Spleen (tissue), 11 donors: ENCODE measurements at regions not wholly inside any gene's neighbourhood (a gene's known extent, or its start where the extent isn't known, plus 50 kb on each side); places are given as distances from the start of the nearest gene placed in this dataset.

ENCODE experiments used
- DNase-seq: peaks from one replicate; pipeline ENCODE4 v3.0.0-alpha.2; 2020
- H3K27ac ChIP-seq, 8 donors: fragments of 200-600 bp; sonication (generic) in 7 of 8; 1 replicate in 4 of 8; 2 replicates in 4 of 8; pipeline versions ENCODE4 v1.5.0 to v1.8.0; 2016 to 2021; ENCODE audit warnings: inconsistent platforms in 4 of 8, mild to moderate bottlenecking in 4 of 8, moderate library complexity in 1 of 8
- H3K27me3 ChIP-seq, 7 donors: fragments of 200-600 bp; sonication (generic) in 6 of 7; replicated peaks in 1 of 7; 1 replicate in 4 of 7; 2 replicates in 3 of 7; pipeline versions ENCODE4 v1.5.0 to v1.8.0; 2016 to 2021; ENCODE audit warnings: inconsistent platforms in 3 of 7, mild to moderate bottlenecking in 1 of 7
- H3K36me3 ChIP-seq, 6 donors: fragments of 200-600 bp; sonication (generic) in 5 of 6; 1 replicate in 4 of 6; 2 replicates in 2 of 6; pipeline versions ENCODE4 v1.5.0 to v1.8.0; 2016 to 2021; ENCODE audit warnings: inconsistent platforms in 2 of 6
- H3K4me1 ChIP-seq, 6 donors: fragments of 200-600 bp; sonication (generic) in 5 of 6; 1 replicate in 3 of 6; 2 replicates in 3 of 6; pipeline versions ENCODE4 v1.5.0 to v1.8.0; 2016 to 2021; ENCODE audit warnings: inconsistent platforms in 3 of 6
- H3K4me3 ChIP-seq, 8 donors: fragments of 200-600 bp; sonication (generic) in 7 of 8; 1 replicate in 4 of 8; 2 replicates in 4 of 8; pipeline versions ENCODE4 v1.5.0 to v1.8.0; 2016 to 2021; ENCODE audit warnings: inconsistent platforms in 4 of 8, mild to moderate bottlenecking in 4 of 8, moderate library complexity in 2 of 8
- H3K9me3 ChIP-seq, 8 donors: fragments of 200-600 bp; sonication (generic) in 7 of 8; 1 replicate in 4 of 8; 2 replicates in 4 of 8; pipeline versions ENCODE4 v1.5.0 to v1.8.0; 2016 to 2021; ENCODE audit warnings: inconsistent platforms in 4 of 8
- CTCF ChIP-seq, 11 experiments: fragments of 200-600 bp in 7 of 11; fragments of 450-650 bp in 4 of 11; sonication (generic) in 4 of 11; IDR thresholded peaks in 8 of 11; conservative IDR thresholded peaks in 3 of 11; 1 replicate in 7 of 11; 2 replicates in 4 of 11; pipeline versions ENCODE4 v1.4.0 to v1.8.0; 2016 to 2021; ENCODE audit warnings: antibody characterized with exemption in 11 of 11, inconsistent platforms in 4 of 11, mild to moderate bottlenecking in 1 of 11
- POLR2A ChIP-seq, 3 donors: fragments of 450-650 bp; IDR thresholded peaks; one replicate each; pipeline ENCODE4 v1.5.1; 2017; ENCODE audit warnings: antibody characterized with exemption in 3 of 3, mild to moderate bottlenecking in 1 of 3
- POLR2AphosphoS5 ChIP-seq, 3 donors: sonication (generic); formaldehyde crosslinking; IDR thresholded peaks; one replicate each; pipeline ENCODE4 v1.5.1; 2017; ENCODE audit warnings: antibody characterized with exemption in 3 of 3
- WGBS, 5 donors: extraction: QIAGEN DNeasy Blood & Tissue Kit in 3 of 5; methylation state at CpG; one replicate each; pipeline versions ENCODE4 v1.1.5 to v1.1.7; 2013 to 2018; 5-methylcytosine and 5-hydroxymethylcytosine counted together
- intact Hi-C: fragments of 100-400 bp; cut with DNase I; formaldehyde crosslinking; loops from one replicate; pipeline ENCODE4 v1.15.0; 2023; ENCODE audit warnings: low total_unique reads
- donor health status: healthy with polysubstance abuse.
- donor health status: DM: no; HTN: no; CAD: no; lungs with moderate emphysema.
- donor health status: DM: no; HTN: no; CAD: no.
- donor health status: Bipolar disorder and iron deficiency.
- donor health status: healthy.
- donor health status: DM: no; HTN: no; CAD: no.
- donor health status: DM: yes; HTN: yes; CAD: no.

- Histone ChIP-seq H3K9me3 (no peaks in the 10 kb centered on the region), H3K36me3 (no peaks in the 10 kb centered on the region), H3K4me1 (no peaks in the 10 kb centered on the region), H3K27me3 (no peaks in the 10 kb centered on the region), H3K4me3 (no peak overlapping the region), H3K27ac (no peak overlapping the region)
- WGBS, 5 donors = 77 to 90% (median 81%) methylated on average over 5 of the region's 5 CpGs
- intact Hi-C loops = no loop called here
- DNase-seq = no peak
- no peak for TF ChIP-seq POLR2AphosphoS5 (IDR thresholded peaks at IDR 0.05)
Observed at GRCh38 chr5:39605588-39606575, 181.1 kb upstream of the DAB2 start.

DNA sequence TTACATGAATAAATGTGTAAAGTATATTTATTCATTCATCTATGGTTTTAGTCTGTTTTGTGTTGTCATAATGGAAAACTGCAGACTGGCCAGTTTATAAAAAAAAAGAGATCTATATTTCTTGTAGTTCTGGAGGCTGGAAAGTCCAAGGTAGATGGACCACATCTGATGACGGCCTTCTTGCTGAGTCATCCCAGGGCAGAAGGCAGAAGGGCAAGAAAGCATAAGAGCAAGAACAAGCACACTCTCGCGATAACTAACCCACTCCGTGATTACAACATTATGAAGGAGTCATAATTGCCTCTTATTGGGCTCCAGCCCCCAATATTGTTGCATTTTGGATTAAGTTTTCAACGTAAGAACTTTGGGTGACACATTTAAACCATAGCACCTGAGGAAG is 180.4 kb upstream of the DAB2 start:
- no peaks in the 10 kb centered on the region for H3K36me3 ChIP-seq
- no peaks in the 10 kb centered on the region for H3K9me3 ChIP-seq
- 84 to 93% (median 87%) methylated on average over 5 of the region's 5 CpGs for WGBS, 5 donors
- no peaks in the 10 kb centered on the region for H3K27me3 ChIP-seq
- TF ChIP-seq CTCF (IDR thresholded peaks at IDR 0.05 in 8 of 11, conservative IDR thresholded peaks at IDR 0.05 in 3 of 11) (no peak), POLR2A (IDR thresholded peaks at IDR 0.05) (no peak), POLR2AphosphoS5 (IDR thresholded peaks at IDR 0.05) (no peak)
- H3K27ac ChIP-seq = no peak overlapping the region
- no peaks in the 10 kb centered on the region for H3K4me1 ChIP-seq
- H3K4me3 ChIP-seq = no peak overlapping the region
- intact Hi-C loops = no loop called here
- DNase-seq = no peak

- DNase-seq = no peak
- Histone ChIP-seq H3K36me3 (no peaks in the 10 kb centered on the region), H3K4me1 (no peaks in the 10 kb centered on the region), H3K9me3 (no peaks in the 10 kb centered on the region), H3K4me3 (no peak overlapping the region), H3K27ac (no peak overlapping the region), H3K27me3 (no peaks in the 10 kb centered on the region)
- 29 to 51% (median 49%) methylated on average over 4 of the region's 4 CpGs for WGBS, 5 donors
- TF ChIP-seq POLR2AphosphoS5 (IDR thresholded peaks at IDR 0.05) (no peak), CTCF (IDR thresholded peaks at IDR 0.05 in 8 of 11, conservative IDR thresholded peaks at IDR 0.05 in 3 of 11) (no peak), POLR2A (IDR thresholded peaks at IDR 0.05) (no peak)
- intact Hi-C loops = no loop called here
Observed at GRCh38 chr5:39604491-39604890, 179.7 kb upstream of the DAB2 start.

DNA sequence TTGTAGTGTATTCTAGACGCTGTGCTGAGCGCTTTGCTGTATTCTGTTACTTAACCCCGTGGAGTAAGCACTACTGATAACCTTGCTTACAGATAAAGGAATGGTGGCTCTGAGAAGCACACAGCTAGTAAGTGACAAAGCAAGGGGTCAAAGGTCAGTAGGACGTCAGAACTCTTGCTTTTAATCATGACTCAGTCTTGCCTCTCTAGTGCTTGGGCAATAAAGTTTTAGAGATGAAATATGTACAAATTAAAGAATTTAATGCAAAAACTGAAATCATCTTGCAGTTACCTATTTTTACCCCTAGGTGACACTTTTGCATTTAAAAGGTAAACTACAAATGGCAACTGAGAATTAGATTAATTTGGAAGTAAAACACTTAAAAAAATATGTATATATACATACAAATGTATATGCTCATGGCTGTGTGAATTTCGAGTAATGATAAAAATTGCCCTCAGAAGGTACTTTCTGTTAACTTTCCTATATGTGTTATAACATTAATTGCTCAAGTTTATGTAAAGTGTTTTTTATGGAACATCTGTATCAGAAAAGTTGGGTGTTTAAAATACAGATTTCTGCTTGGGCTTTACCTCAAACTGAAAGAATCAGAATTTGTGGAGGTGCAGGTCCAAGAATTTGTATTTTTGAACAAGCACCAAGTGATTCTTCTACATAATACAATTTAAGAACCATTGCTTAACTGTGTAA is 175.1 kb upstream of the DAB2 start:
- TF ChIP-seq POLR2A (IDR thresholded peaks at IDR 0.05) (no peak), CTCF (IDR thresholded peaks at IDR 0.05 in 8 of 11, conservative IDR thresholded peaks at IDR 0.05 in 3 of 11) (peak in 7 of 11 experiments; percentile 28 to 60 (median 45))
- Histone ChIP-seq H3K27me3 (peaks cover 0 to 11% (median 0%) of the 10 kb centered on the region in 7 donors), H3K4me3 (no peak overlapping the region), H3K9me3 (no peaks in the 10 kb centered on the region), H3K36me3 (no peaks in the 10 kb centered on the region), H3K4me1 (no peaks in the 10 kb centered on the region), H3K27ac (no peak overlapping the region)
- intact Hi-C loops = no loop called here
- 35 to 63% (median 46%) methylated on average over 5 of the region's 5 CpGs for WGBS, 5 donors
- no peak for DNase-seq
